Neural cell (in vitro differentiated cells): ENCODE measurements at regions not wholly inside any gene's neighbourhood (a gene's known extent, or its start where the extent isn't known, plus 50 kb on each side); places are given as distances from the start of the nearest gene placed in this dataset.

Experiments used
- EP300 ChIP-seq: fragments of 450-650 bp; conservative IDR thresholded peaks from 2 replicates; pipeline ENCODE4 v1.6.1; 2014; ENCODE audit warnings: antibody characterized with exemption, mild to moderate bottlenecking, moderate library complexity; ENCODE audit not compliant: poor library complexity, severe bottlenecking
- MXI1 ChIP-seq: fragments of 450-650 bp; conservative IDR thresholded peaks from 2 replicates; pipeline ENCODE4 v1.6.1; 2014; ENCODE audit warnings: antibody characterized with exemption, mild to moderate bottlenecking; ENCODE audit not compliant: poor library complexity, severe bottlenecking
- POLR2AphosphoS5 ChIP-seq: IDR thresholded peaks from 2 replicates; pipeline ENCODE4 v1.6.1; 2012
- TF ChIP-seq, protein P1 (sequence below): fragments of 450-650 bp; IDR thresholded peaks from 2 replicates; pipeline ENCODE4 v1.5.1; 2014; ENCODE audit warnings: antibody characterized with exemption, mild to moderate bottlenecking, moderate library complexity; ENCODE audit not compliant: poor library complexity, severe bottlenecking
- TF ChIP-seq, protein P2 (sequence below): IDR thresholded peaks from 2 replicates; pipeline ENCODE4 v1.6.1; 2012; ENCODE audit warnings: borderline replicate concordance

DNA sequence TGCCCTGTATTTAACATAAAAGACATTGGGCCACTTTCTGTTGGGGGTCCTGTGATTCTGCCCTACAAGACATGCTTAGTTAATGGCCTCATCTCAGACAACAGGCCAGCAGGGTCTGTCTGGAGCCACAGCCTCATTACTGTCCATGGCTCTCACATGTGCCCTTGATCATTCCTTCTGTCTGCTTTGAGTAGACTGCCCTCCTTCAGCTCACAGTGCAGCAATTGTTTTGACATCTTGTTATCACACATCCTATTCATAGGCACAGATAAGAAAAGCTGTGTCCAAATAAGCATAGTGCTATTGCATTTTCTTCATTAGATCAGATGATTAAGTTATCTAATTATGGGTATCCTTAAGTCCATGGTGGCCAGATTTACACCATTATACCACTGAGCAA lies 127.9 kb downstream of the KCTD12 start:
- TF ChIP-seq POLR2AphosphoS5 (no peak), MXI1 (no peak), EP300 (no peak)
- TF ChIP-seq, protein P1, sequence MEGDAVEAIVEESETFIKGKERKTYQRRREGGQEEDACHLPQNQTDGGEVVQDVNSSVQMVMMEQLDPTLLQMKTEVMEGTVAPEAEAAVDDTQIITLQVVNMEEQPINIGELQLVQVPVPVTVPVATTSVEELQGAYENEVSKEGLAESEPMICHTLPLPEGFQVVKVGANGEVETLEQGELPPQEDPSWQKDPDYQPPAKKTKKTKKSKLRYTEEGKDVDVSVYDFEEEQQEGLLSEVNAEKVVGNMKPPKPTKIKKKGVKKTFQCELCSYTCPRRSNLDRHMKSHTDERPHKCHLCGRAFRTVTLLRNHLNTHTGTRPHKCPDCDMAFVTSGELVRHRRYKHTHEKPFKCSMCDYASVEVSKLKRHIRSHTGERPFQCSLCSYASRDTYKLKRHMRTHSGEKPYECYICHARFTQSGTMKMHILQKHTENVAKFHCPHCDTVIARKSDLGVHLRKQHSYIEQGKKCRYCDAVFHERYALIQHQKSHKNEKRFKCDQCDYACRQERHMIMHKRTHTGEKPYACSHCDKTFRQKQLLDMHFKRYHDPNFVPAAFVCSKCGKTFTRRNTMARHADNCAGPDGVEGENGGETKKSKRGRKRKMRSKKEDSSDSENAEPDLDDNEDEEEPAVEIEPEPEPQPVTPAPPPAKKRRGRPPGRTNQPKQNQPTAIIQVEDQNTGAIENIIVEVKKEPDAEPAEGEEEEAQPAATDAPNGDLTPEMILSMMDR, result no peak
- TF ChIP-seq, protein P2, sequence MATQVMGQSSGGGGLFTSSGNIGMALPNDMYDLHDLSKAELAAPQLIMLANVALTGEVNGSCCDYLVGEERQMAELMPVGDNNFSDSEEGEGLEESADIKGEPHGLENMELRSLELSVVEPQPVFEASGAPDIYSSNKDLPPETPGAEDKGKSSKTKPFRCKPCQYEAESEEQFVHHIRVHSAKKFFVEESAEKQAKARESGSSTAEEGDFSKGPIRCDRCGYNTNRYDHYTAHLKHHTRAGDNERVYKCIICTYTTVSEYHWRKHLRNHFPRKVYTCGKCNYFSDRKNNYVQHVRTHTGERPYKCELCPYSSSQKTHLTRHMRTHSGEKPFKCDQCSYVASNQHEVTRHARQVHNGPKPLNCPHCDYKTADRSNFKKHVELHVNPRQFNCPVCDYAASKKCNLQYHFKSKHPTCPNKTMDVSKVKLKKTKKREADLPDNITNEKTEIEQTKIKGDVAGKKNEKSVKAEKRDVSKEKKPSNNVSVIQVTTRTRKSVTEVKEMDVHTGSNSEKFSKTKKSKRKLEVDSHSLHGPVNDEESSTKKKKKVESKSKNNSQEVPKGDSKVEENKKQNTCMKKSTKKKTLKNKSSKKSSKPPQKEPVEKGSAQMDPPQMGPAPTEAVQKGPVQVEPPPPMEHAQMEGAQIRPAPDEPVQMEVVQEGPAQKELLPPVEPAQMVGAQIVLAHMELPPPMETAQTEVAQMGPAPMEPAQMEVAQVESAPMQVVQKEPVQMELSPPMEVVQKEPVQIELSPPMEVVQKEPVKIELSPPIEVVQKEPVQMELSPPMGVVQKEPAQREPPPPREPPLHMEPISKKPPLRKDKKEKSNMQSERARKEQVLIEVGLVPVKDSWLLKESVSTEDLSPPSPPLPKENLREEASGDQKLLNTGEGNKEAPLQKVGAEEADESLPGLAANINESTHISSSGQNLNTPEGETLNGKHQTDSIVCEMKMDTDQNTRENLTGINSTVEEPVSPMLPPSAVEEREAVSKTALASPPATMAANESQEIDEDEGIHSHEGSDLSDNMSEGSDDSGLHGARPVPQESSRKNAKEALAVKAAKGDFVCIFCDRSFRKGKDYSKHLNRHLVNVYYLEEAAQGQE, result no peak
